CD4-positive, alpha-beta T cell (primary cell): ENCODE measurements at regions not wholly inside any gene's neighbourhood (a gene's known extent, or its start where the extent isn't known, plus 50 kb on each side); places are given as distances from the start of the nearest gene placed in this dataset.

ENCODE experiments used
- ATAC-seq: fragments of 200-7000 bp; cut with Tn5 transposase; one replicate; pipeline ENCODE4 v1.10.0; 2022; ENCODE audit warnings: mild to moderate bottlenecking; ENCODE audit not compliant: poor library complexity
- CTCF ChIA-PET: fragments of 350-600 bp; sonication (Branson Sonifier 250); formaldehyde crosslinking; loops from one replicate; lab custom pipeline; 2021; ENCODE audit warnings: antibody characterized with exemption, inconsistent platforms; lab: Charles Lee
- POLR2A ChIA-PET: fragments of 350-600 bp; sonication (Branson Sonifier 250); formaldehyde crosslinking; loops from one replicate; lab custom pipeline; 2021; ENCODE audit warnings: antibody characterized with exemption, inconsistent platforms; lab: Charles Lee
- DNase-seq, 14 experiments: peaks; one replicate each; pipeline ENCODE4 v3.0.0-alpha.2; 2013 to 2020; ENCODE audit warnings: mixed read lengths in 2 of 14
- H3K27ac ChIP-seq, 2 donors: one replicate each; pipeline versions ENCODE4 v1.5.1 to v1.7.0; 2013; ENCODE audit warnings: low read length in 2 of 2, low read depth in 1 of 2, mild to moderate bottlenecking in 1 of 2
- H3K27me3 ChIP-seq, 2 experiments: 1 replicate in 1 of 2; 2 replicates in 1 of 2; pipeline versions ENCODE4 v1.6.1 to v1.7.0; 2013; ENCODE audit warnings: low read length in 2 of 2, control low read depth in 1 of 2, mild to moderate bottlenecking in 1 of 2, moderate library complexity in 1 of 2; ENCODE audit not compliant: insufficient read depth in 2 of 2, control insufficient read depth in 1 of 2
- H3K36me3 ChIP-seq: one replicate; pipeline ENCODE4 v1.6.1; 2013; ENCODE audit warnings: low read length, control low read depth; ENCODE audit not compliant: insufficient read depth
- H3K4me1 ChIP-seq: one replicate; pipeline ENCODE4 v1.6.1; 2013; ENCODE audit warnings: low read length, control low read depth; ENCODE audit not compliant: insufficient read depth
- H3K4me3 ChIP-seq: one replicate; pipeline ENCODE4 v1.5.1; 2013; ENCODE audit warnings: mild to moderate bottlenecking, low read length, moderate library complexity
- H3K9me3 ChIP-seq, 2 experiments: 1 replicate in 1 of 2; 2 replicates in 1 of 2; pipeline versions ENCODE4 v1.6.1 to v1.7.0; 2013; ENCODE audit warnings: low read length in 2 of 2, mild to moderate bottlenecking in 2 of 2, control low read depth in 1 of 2, moderate library complexity in 1 of 2; ENCODE audit not compliant: control insufficient read depth in 1 of 2, insufficient read depth in 1 of 2
- H3K27ac Mint-ChIP-seq: one replicate; pipeline ENCODE4 v1.8.0; 2020; ENCODE audit warnings: mixed read lengths
- H3K27me3 Mint-ChIP-seq: one replicate; pipeline ENCODE4 v1.8.0; 2021; ENCODE audit warnings: mixed read lengths
- H3K36me3 Mint-ChIP-seq: one replicate; pipeline ENCODE4 v1.8.0; 2021; ENCODE audit warnings: low read depth, mixed read lengths
- H3K4me1 Mint-ChIP-seq: one replicate; pipeline ENCODE4 v1.8.0; 2021; ENCODE audit warnings: low read depth, mixed read lengths
- H3K4me3 Mint-ChIP-seq: one replicate; pipeline ENCODE4 v1.8.0; 2020; ENCODE audit warnings: mild to moderate bottlenecking, mixed read lengths
- H3K9me3 Mint-ChIP-seq: one replicate; pipeline ENCODE4 v1.8.0; 2020; ENCODE audit warnings: mixed read lengths
- CTCF ChIP-seq: fragments of 200-600 bp; IDR thresholded peaks from one replicate; pipeline ENCODE4 v1.8.0; 2022; ENCODE audit warnings: antibody characterized with exemption, mild to moderate bottlenecking
- intact Hi-C, 2 experiments: fragments of 100-400 bp; cut with DNase I in 1 of 2; cut with micrococcal nuclease in 1 of 2; formaldehyde crosslinking; loops; one replicate each; pipeline versions ENCODE4 v1.15.1 to v1.9.0; 2023 to 2025; cut with DNase I, micrococcal nuclease

- H3K27ac Mint-ChIP-seq = no peak overlapping the region
- no peaks in the 10 kb centered on the region for H3K9me3 Mint-ChIP-seq
- ATAC-seq (no peak), DNase-seq (no peak)
- no peak overlapping the region for H3K27ac ChIP-seq
- H3K27me3 Mint-ChIP-seq = no peaks in the 10 kb centered on the region
- H3K4me1 Mint-ChIP-seq = no peaks in the 10 kb centered on the region
- H3K4me3 Mint-ChIP-seq = no peak overlapping the region
- peaks cover 0 to 6% of the 10 kb centered on the region in 2 experiments for H3K9me3 ChIP-seq
- no peak overlapping the region for H3K4me3 ChIP-seq
- H3K36me3 ChIP-seq = no peaks in the 10 kb centered on the region
- no peak for TF ChIP-seq CTCF
- no peaks in the 10 kb centered on the region for H3K36me3 Mint-ChIP-seq
- H3K27me3 ChIP-seq = no peaks in the 10 kb centered on the region
- POLR2A ChIA-PET = no interaction called here
- H3K4me1 ChIP-seq = no peaks in the 10 kb centered on the region
- CTCF ChIA-PET = no interaction called here
- intact Hi-C loops = no loop called here
Measured at GRCh38 chr6:2434116-2434515, 188.7 kb upstream of the GMDS start.

DNA sequence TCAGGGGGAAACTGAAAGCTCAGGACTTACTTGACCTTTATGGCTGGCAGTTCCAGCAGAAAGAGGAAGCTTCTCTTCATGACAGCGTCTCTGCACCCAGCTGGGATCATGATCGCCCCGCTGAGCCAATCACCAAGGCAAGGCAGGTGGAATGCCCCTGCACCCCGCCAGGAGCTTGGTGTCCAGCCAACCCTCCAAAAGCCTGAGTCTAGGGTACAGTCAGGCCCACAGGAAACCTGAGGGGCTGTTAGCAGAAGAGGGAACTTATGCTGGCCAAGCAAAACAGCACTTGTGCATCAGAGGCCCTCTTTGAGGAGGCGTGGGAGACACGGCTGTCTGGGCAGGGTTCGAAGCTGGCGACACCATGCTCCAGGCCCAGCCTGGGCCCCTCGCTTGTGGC lies 188.3 kb upstream of the GMDS start:
- Mint-ChIP-seq H3K4me3 (no peak overlapping the region), H3K27ac (no peak overlapping the region), H3K27me3 (no peaks in the 10 kb centered on the region), H3K9me3 (no peaks in the 10 kb centered on the region), H3K4me1 (no peaks in the 10 kb centered on the region), H3K36me3 (no peaks in the 10 kb centered on the region)
- ChIA-PET POLR2A (no interaction called here), CTCF (no interaction called here)
- DNase-seq (peak in 1 of 14 experiments; percentile 3), ATAC-seq (no peak)
- H3K4me3 ChIP-seq = no peak overlapping the region
- intact Hi-C loops = no loop called here
- H3K4me1 ChIP-seq = no peaks in the 10 kb centered on the region
- no peaks in the 10 kb centered on the region for H3K27me3 ChIP-seq
- H3K27ac ChIP-seq = no peak overlapping the region
- H3K36me3 ChIP-seq = no peaks in the 10 kb centered on the region
- no peak for TF ChIP-seq CTCF
- H3K9me3 ChIP-seq = peaks cover 0 to 6% of the 10 kb centered on the region in 2 experiments

DNA sequence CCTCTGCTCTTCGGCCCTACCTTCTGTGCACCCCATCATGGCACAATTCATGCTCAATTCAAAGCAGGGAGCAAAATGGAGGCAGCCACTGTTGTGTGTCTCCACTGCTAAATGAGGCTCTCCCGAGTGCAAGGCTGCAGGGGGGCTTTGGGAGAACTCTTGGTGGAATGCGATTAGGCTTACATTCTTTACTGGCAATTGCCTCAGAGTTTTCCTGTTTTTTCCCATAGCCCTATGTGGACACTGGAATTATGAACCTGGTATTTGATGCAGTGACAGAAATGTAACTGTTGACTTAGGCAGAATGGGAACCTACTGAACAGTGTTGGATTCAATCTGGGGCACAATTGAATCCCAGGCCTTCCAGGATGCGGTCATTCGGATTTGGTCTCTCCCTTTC lies 187.9 kb upstream of the GMDS start:
- Histone ChIP-seq H3K9me3 (peaks cover 0 to 6% of the 10 kb centered on the region in 2 experiments), H3K36me3 (no peaks in the 10 kb centered on the region), H3K4me1 (no peaks in the 10 kb centered on the region), H3K27ac (no peak overlapping the region), H3K4me3 (no peak overlapping the region), H3K27me3 (no peaks in the 10 kb centered on the region)
- no peak for ATAC-seq
- no peaks in the 10 kb centered on the region for H3K36me3 Mint-ChIP-seq
- DNase-seq = no peak
- ChIA-PET POLR2A (no interaction called here), CTCF (no interaction called here)
- no peak for TF ChIP-seq CTCF
- intact Hi-C loops = no loop called here
- no peaks in the 10 kb centered on the region for H3K27me3 Mint-ChIP-seq
- H3K27ac Mint-ChIP-seq = no peak overlapping the region
- H3K9me3 Mint-ChIP-seq = no peaks in the 10 kb centered on the region
- no peaks in the 10 kb centered on the region for H3K4me1 Mint-ChIP-seq
- H3K4me3 Mint-ChIP-seq = no peak overlapping the region
